LNCAP (cell line): ENCODE measurements at regions not wholly inside any gene's neighbourhood (a gene's known extent, or its start where the extent isn't known, plus 50 kb on each side); places are given as distances from the start of the nearest gene placed in this dataset.

Experiments used
- TF ChIP-seq, protein P1 (sequence below): fragments of 450-650 bp; IDR thresholded peaks from 2 replicates; pipeline ENCODE4 v1.5.1; 2017; ENCODE audit warnings: mild to moderate bottlenecking

DNA sequence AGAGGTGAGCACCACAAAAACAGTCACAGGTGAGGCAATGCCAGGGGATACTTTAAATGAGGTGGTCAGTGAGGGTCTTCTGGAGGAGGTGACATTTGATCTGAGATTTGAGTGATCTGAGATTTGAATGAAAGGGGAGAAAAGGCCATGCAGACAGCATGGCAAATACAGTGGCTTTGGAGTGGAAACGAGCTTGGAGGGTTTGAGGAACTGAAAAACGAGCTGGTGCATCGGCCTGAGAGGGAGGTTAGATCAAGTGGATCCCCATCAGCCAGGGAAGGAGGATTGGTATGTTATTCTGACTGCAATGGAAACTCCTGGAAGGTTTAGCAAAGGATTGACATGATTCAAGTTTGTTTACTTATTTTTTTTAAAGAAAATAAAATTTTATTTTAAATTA is 245.1 kb downstream of the KCNS3 start:
- TF ChIP-seq, protein P1, sequence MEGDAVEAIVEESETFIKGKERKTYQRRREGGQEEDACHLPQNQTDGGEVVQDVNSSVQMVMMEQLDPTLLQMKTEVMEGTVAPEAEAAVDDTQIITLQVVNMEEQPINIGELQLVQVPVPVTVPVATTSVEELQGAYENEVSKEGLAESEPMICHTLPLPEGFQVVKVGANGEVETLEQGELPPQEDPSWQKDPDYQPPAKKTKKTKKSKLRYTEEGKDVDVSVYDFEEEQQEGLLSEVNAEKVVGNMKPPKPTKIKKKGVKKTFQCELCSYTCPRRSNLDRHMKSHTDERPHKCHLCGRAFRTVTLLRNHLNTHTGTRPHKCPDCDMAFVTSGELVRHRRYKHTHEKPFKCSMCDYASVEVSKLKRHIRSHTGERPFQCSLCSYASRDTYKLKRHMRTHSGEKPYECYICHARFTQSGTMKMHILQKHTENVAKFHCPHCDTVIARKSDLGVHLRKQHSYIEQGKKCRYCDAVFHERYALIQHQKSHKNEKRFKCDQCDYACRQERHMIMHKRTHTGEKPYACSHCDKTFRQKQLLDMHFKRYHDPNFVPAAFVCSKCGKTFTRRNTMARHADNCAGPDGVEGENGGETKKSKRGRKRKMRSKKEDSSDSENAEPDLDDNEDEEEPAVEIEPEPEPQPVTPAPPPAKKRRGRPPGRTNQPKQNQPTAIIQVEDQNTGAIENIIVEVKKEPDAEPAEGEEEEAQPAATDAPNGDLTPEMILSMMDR = no peak

DNA sequence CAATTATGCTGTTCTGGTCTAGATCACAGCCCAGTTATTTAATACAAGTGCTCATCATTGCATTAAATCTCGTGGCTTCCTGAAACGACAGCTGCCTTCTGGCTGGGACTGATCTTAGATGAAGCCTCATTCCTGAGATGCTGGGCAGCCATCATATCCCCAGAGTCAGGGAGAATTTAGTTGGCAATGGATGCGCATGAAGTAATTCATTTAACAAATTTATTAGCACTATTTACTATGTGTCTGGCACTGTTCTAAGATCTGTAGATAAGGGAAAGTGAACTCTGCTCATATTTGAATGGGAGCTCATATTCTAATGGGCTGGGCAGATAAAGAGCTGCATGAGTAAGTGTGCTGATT is 244.7 kb downstream of the KCNS3 start:
- TF ChIP-seq, protein P1 = no peak

DNA sequence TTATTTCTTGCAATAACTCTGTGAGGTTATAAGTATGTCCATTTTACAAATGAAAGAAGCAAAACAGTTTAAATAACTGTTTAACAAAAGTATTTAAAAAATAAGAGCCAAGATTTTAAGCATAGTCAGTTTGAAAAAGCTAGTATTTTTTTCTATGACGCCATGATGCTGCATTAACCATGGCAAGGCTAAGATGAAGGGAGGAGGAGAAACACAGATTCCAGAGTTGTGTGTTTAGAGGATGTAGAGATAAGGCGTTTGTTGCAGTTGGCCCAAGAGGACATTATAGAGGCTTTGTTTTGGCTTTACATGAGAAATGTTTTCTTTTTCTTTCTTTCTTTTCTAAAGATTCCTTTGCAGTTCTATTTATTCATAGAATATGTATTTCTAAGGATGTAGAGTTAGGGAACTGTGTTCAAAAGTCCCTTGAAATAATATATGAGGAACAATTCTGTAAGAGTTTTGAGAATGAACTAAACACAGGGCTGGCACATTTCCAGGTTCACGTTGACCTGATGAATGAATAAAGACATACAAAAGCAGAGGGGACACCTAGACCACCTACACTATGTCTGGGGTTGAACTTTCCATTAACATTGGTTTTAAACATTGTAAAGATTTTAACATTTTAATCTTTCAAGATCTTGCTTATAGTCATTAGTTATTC is 244.2 kb downstream of the KCNS3 start:
- TF ChIP-seq, protein P1 = no peak

DNA sequence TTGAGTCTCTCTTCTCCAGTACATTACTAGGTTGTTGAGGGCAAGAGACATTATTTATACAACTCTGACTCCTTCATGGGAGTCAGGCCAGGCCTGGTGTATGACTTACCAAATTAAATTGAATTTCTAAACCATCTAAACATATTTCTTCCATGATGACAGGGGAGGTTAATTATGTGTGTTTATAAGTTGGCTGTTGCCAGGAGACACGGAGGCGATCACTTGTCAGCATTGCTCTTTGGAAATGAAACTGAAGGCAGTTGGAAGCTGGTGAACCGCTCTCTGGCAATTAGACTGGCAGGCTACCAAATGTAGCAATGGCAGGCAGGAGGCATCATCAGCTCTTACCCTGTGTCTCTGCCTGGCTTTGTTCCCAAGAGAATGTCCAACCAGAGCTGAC is 241.4 kb downstream of the KCNS3 start:
- TF ChIP-seq, protein P1 = no peak

DNA sequence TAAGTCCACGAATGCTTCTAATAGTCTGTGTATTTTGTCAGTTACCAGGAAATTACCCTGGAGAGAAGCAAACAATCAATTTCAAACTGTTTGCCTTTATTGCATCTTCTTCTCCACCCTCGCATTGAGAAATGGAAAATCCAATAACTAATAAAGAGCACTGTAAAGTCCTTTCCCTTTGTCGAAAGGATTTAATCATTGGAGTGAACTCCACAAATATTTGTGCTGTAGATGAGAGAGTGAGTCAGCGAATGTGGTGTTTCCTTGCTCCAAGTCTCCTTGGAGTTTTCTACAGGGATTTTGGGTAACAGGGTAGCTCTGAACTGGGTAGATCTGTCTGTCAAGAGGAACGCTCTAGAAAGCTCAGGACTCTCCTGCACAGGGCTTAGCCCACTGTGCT is 240.2 kb downstream of the KCNS3 start:
- TF ChIP-seq, protein P1 = no peak

DNA sequence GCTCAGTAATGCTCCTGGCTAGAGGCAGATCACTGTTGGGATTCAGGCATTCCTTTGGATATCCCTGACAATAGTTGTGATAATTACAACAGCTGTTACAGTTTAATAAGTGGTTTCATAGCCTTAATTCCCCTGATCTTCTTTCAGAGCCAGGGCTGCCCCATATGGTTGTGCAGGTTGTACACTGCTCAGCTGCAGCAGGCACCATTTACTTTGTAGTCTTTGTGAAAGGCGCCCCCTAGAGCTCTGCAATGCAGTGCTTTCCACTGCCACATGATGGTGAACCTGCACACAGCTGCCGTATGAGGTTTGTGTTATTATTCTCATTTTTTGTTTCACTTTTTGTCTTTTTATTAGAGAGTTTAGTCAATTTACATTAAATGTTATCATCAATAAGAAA is 239.1 kb downstream of the KCNS3 start:
- TF ChIP-seq, protein P1 = peak; percentile 69

DNA sequence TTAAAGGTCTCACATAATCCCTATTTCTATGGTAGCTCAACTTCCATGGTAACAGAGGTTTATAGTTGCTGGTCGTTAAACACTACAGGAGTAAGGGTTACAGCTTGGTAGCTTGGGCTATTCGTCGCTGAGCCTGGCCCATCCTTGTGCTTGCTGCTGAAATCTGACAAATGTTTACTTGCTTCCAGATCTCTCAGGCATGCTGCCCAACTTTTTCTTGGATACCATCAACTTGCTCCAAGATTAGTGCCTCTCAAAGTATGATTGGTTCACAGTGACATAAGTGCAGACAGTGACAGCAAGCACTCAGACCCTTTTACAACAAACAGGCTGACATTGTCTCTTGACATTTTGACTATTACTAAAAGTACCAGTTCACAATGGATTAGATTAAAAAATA is 231.8 kb downstream of the KCNS3 start:
- TF ChIP-seq, protein P1 = no peak

DNA sequence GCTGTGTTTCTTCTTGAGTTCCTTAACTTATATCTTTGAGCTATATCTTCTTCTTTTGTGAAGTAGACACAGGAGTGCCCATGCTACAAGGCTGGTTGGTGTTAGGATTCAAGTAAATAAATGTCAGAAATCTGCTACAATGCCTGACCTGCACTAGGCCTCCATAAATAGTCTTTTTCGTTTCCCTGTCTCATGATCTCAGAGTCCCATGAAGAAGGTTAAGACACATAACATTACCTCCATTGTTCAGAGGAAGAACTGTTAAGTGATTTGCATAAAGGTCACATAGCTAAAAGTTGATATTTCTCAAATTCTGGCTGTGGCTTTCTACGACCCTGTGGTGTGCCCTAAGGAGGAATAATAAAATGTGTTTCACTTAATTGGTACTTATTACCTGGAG is 228.4 kb downstream of the KCNS3 start:
- TF ChIP-seq, protein P1 = no peak
